Breast epithelium (tissue), 4 donors: ENCODE measurements at regions not wholly inside any gene's neighbourhood (a gene's known extent, or its start where the extent isn't known, plus 50 kb on each side); places are given as distances from the start of the nearest gene placed in this dataset.

Experiments
- DNase-seq, 2 donors: peaks; one replicate each; pipeline ENCODE4 v3.0.0-alpha.2; 2019; ENCODE audit warnings: low spot score in 2 of 2
- H3K27ac ChIP-seq, 2 donors: fragments of 200-600 bp; sonication (generic) in 1 of 2; one replicate each; pipeline ENCODE4 v1.5.1; 2016 to 2019; ENCODE audit warnings: mild to moderate bottlenecking in 1 of 2
- H3K27me3 ChIP-seq, 2 donors: fragments of 200-600 bp; sonication (generic) in 1 of 2; one replicate each; pipeline versions ENCODE4 v1.5.1 to v1.6.0; 2017 to 2019; ENCODE audit warnings: control low read depth in 1 of 2, mild to moderate bottlenecking in 1 of 2
- H3K36me3 ChIP-seq: fragments of 200-600 bp; one replicate; pipeline ENCODE4 v1.5.1; 2019
- H3K4me1 ChIP-seq, 2 donors: fragments of 200-600 bp; sonication (generic); one replicate each; pipeline ENCODE4 v1.5.1; 2016 to 2019; ENCODE audit warnings: control low read depth in 1 of 2
- H3K4me3 ChIP-seq, 3 donors: fragments of 200-600 bp; sonication (generic); 1 replicate in 2 of 3; 2 replicates in 1 of 3; pipeline ENCODE4 v1.5.1; 2016 to 2019; ENCODE audit warnings: mild to moderate bottlenecking in 3 of 3, moderate library complexity in 2 of 3
- H3K9me3 ChIP-seq, 2 donors: fragments of 200-600 bp; sonication (generic) in 1 of 2; one replicate each; pipeline ENCODE4 v1.5.1; 2016 to 2019; ENCODE audit warnings: control low read depth in 1 of 2
- POLR2A ChIP-seq: fragments of 450-650 bp; IDR thresholded peaks from one replicate; pipeline ENCODE4 v1.6.1; 2016; ENCODE audit warnings: antibody characterized with exemption, mild to moderate bottlenecking, moderate library complexity
- POLR2AphosphoS5 ChIP-seq, 3 donors: sonication (generic); formaldehyde crosslinking; IDR thresholded peaks; one replicate each; pipeline ENCODE4 v1.6.1; 2017; ENCODE audit warnings: antibody characterized with exemption in 3 of 3
- intact Hi-C: fragments of 100-400 bp; cut with DNase I; formaldehyde crosslinking; loops from one replicate; pipeline ENCODE4 v1.15.1; 2023; ENCODE audit warnings: low total_unique reads
- TF ChIP-seq, protein P1 (sequence below), 3 donors: fragments of 450-650 bp; IDR thresholded peaks; one replicate each; pipeline ENCODE4 v1.5.1; 2016 to 2017; ENCODE audit warnings: antibody characterized with exemption in 3 of 3, mild to moderate bottlenecking in 3 of 3, moderate library complexity in 3 of 3

DNA sequence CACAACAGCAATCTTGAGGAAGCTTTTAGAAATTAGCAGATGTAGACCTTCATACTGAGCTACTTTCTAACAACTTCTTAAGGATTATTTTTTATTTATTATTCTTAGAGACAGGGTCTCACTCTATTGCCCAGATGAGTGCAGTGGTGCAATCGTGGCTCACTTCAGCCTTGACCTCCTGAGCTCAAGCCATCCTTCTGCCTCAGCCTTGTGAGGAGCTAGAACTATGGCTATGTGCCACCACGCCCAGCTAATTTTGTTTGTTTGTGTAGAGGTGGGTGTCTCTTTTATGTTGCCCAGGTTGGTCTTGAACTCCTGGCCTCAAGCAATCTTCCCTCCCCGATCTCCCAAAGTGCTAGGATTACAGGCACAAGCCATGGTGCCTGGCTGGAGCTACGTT is 200.6 kb downstream of the TSHZ3 start:
- Histone ChIP-seq H3K27ac (no peak overlapping the region), H3K4me3 (no peak overlapping the region), H3K4me1 (no peaks in the 10 kb centered on the region), H3K36me3 (no peaks in the 10 kb centered on the region), H3K27me3 (no peaks in the 10 kb centered on the region), H3K9me3 (no peaks in the 10 kb centered on the region)
- no peak for DNase-seq
- intact Hi-C loops: no loop called here
- TF ChIP-seq, protein P1, sequence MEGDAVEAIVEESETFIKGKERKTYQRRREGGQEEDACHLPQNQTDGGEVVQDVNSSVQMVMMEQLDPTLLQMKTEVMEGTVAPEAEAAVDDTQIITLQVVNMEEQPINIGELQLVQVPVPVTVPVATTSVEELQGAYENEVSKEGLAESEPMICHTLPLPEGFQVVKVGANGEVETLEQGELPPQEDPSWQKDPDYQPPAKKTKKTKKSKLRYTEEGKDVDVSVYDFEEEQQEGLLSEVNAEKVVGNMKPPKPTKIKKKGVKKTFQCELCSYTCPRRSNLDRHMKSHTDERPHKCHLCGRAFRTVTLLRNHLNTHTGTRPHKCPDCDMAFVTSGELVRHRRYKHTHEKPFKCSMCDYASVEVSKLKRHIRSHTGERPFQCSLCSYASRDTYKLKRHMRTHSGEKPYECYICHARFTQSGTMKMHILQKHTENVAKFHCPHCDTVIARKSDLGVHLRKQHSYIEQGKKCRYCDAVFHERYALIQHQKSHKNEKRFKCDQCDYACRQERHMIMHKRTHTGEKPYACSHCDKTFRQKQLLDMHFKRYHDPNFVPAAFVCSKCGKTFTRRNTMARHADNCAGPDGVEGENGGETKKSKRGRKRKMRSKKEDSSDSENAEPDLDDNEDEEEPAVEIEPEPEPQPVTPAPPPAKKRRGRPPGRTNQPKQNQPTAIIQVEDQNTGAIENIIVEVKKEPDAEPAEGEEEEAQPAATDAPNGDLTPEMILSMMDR (IDR thresholded peaks at IDR 0.05): no peak
- no peak for TF ChIP-seq POLR2AphosphoS5 (IDR thresholded peaks at IDR 0.05)
- no peak for TF ChIP-seq POLR2A

DNA sequence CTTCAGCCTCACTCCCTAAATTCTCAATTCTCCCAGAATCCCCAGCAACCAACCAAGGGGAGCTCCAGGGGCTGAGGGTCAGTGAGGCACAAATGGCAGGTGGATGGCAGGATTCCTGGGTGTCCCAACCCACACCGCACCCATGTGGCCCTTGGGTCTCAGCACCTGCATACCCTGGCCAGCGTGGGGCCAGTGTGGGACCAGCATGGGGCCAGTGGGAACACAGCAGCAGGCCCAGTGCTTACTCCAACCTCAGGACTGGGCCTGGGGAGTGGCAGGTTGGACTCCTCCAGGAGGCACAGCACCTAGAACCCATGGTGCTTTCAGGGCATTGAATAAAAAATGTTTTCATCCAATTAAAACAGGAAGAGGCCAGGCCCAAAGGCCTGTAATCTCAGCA is 202.0 kb downstream of the TSHZ3 start:
- no peaks in the 10 kb centered on the region for H3K36me3 ChIP-seq
- TF ChIP-seq, protein P1 (IDR thresholded peaks at IDR 0.05): no peak
- TF ChIP-seq POLR2A (no peak), POLR2AphosphoS5 (IDR thresholded peaks at IDR 0.05) (no peak)
- intact Hi-C loops: no loop called here
- no peaks in the 10 kb centered on the region for H3K27me3 ChIP-seq
- no peak overlapping the region for H3K4me3 ChIP-seq
- H3K9me3 ChIP-seq: no peaks in the 10 kb centered on the region
- DNase-seq: no peak
- no peaks in the 10 kb centered on the region for H3K4me1 ChIP-seq
- H3K27ac ChIP-seq: no peak overlapping the region

DNA sequence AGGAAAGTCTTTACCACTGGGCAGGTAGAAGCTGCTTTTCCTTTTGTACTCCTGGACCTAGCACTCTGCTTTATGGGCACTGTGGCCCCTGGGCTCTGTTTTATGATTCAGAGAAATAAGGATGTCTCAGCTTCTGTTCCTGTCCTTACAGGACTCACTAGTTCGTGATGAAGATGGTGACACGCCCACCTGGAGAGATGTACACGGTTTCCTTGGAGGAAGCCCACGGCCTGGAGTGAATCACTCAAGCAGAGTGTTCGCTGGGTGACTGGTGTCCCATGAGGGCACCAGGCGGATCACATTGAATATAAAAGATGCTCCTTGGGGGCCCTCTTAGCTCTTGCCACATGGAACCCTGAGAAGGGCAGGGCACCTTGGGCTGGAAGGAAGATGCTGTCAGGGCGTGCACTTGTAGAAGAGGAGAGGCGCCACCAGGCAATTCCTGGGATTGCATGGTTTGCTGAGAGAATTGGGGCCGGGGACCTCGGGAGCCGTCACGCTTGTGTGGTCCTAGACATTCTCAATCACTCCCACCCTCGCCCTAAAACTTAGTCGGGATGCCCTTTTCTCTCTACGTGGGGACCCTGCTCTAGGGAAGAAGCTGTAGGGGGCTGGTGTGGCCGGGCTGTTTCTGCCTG is 202.6 kb downstream of the TSHZ3 start:
- no peaks in the 10 kb centered on the region for H3K27me3 ChIP-seq
- intact Hi-C loops: no loop called here
- H3K4me1 ChIP-seq: no peaks in the 10 kb centered on the region
- TF ChIP-seq POLR2A (no peak), POLR2AphosphoS5 (IDR thresholded peaks at IDR 0.05) (no peak)
- TF ChIP-seq, protein P1 (IDR thresholded peaks at IDR 0.05): no peak
- H3K27ac ChIP-seq: no peak overlapping the region
- no peaks in the 10 kb centered on the region for H3K9me3 ChIP-seq
- H3K4me3 ChIP-seq: no peak overlapping the region
- no peak for DNase-seq
- no peaks in the 10 kb centered on the region for H3K36me3 ChIP-seq

DNA sequence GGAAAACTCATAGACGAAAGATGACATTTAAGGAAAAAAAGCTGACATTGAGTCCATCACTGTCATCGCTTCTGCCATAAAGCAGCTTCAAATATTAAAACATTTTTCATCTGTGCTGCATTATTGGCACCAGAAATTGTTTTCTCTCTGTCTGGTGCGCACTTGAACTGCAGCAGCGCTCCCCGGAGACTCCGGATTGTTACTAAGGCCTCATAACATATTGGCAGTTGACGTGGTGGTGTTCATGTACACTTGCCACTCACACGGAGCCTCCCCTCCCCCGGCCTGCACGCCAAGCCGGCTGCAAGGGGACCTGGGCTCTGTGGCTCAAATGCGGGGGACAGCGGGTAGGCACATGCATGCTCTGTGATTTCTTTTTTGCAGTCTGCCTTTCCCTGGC is 203.2 kb downstream of the TSHZ3 start:
- DNase-seq: no peak
- Histone ChIP-seq H3K27me3 (no peaks in the 10 kb centered on the region), H3K9me3 (no peaks in the 10 kb centered on the region), H3K4me1 (no peaks in the 10 kb centered on the region), H3K4me3 (no peak overlapping the region), H3K27ac (no peak overlapping the region), H3K36me3 (no peaks in the 10 kb centered on the region)
- no peak for TF ChIP-seq POLR2A
- TF ChIP-seq POLR2AphosphoS5 (IDR thresholded peaks at IDR 0.05): no peak
- TF ChIP-seq, protein P1 (IDR thresholded peaks at IDR 0.05): no peak
- intact Hi-C loops: no loop called here

DNA sequence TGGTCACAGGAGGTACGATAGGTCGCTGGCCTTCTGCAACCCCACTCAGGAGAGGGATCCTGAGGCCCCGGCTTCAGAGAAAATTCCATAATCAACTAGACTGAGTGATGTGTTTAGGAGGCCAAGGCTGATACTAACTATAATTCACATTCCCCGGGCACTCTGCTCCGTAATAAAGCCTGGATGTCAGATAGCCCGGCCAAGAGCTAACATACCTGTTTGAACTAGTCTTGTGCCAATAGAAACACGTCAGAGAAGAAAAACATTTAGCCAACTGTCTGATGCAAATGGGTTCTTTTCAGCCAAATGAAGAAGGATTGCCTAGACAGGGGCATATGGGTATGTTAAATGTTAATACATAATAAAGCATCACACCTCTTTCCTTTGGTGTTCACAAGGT is 204.2 kb downstream of the TSHZ3 start:
- TF ChIP-seq POLR2AphosphoS5 (IDR thresholded peaks at IDR 0.05): no peak
- TF ChIP-seq POLR2A: no peak
- TF ChIP-seq, protein P1 (IDR thresholded peaks at IDR 0.05): no peak
- intact Hi-C loops: no loop called here
- no peaks in the 10 kb centered on the region for H3K4me1 ChIP-seq
- no peak for DNase-seq
- H3K27ac ChIP-seq: no peak overlapping the region
- no peaks in the 10 kb centered on the region for H3K27me3 ChIP-seq
- no peaks in the 10 kb centered on the region for H3K36me3 ChIP-seq
- H3K4me3 ChIP-seq: no peak overlapping the region
- no peaks in the 10 kb centered on the region for H3K9me3 ChIP-seq
